GM23338 (cell line): ENCODE measurements at regions not wholly inside any gene's neighbourhood (a gene's known extent, or its start where the extent isn't known, plus 50 kb on each side); places are given as distances from the start of the nearest gene placed in this dataset.

ENCODE experiments used
- ATAC-seq: fragments of 200-7000 bp; cut with Tn5 transposase; 3 replicates; pipeline ENCODE4 v1.9.1; 2020
- DNase-seq: peaks from one replicate; pipeline ENCODE4 v3.0.0-alpha.2; 2015; ENCODE audit warnings: low spot score
- H2AFZ ChIP-seq: fragments of 200-600 bp; sonication (generic); 2 replicates; pipeline ENCODE4 v1.8.0; 2016; ENCODE audit warnings: antibody characterized with exemption, mild to moderate bottlenecking, moderate library complexity
- H3F3A ChIP-seq: fragments of 200-600 bp; sonication (generic); replicated peaks from 2 replicates; pipeline ENCODE4 v1.8.0; 2017; ENCODE audit warnings: antibody characterized with exemption, mixed run types, low read depth
- H3K27ac ChIP-seq: fragments of 200-600 bp; sonication (generic); 2 replicates; pipeline ENCODE4 v1.6.1; 2016; ENCODE audit warnings: low read depth
- H3K27me3 ChIP-seq: fragments of 200-600 bp; sonication (generic); 2 replicates; pipeline ENCODE4 v1.8.0; 2016; ENCODE audit warnings: mild to moderate bottlenecking, mixed run types, moderate library complexity; ENCODE audit not compliant: insufficient read depth
- H3K36me3 ChIP-seq: fragments of 200-600 bp; sonication (generic); 2 replicates; pipeline ENCODE4 v1.8.0; 2016; ENCODE audit warnings: mild to moderate bottlenecking; ENCODE audit not compliant: insufficient read depth
- H3K4me1 ChIP-seq: fragments of 200-600 bp; sonication (generic); 2 replicates; pipeline ENCODE4 v1.8.0; 2016; ENCODE audit warnings: mild to moderate bottlenecking, moderate library complexity; ENCODE audit not compliant: insufficient read depth
- H3K4me2 ChIP-seq: fragments of 200-600 bp; sonication (generic); 2 replicates; pipeline ENCODE4 v1.7.1; 2017; ENCODE audit warnings: mixed run types
- H3K4me3 ChIP-seq: fragments of 200-600 bp; sonication (generic); 2 replicates; pipeline ENCODE4 v1.6.1; 2016; ENCODE audit warnings: mixed run types
- H3K79me2 ChIP-seq: fragments of 200-600 bp; sonication (generic); replicated peaks from 2 replicates; pipeline ENCODE4 v1.8.0; 2017; ENCODE audit warnings: mild to moderate bottlenecking; ENCODE audit not compliant: insufficient read depth
- H3K9me2 ChIP-seq: fragments of 200-600 bp; sonication (generic); 2 replicates; pipeline ENCODE4 v1.8.0; 2017; ENCODE audit not compliant: insufficient read depth
- H4K20me1 ChIP-seq: fragments of 200-600 bp; sonication (generic); replicated peaks from 2 replicates; pipeline ENCODE4 v1.8.0; 2017; ENCODE audit warnings: mild to moderate bottlenecking; ENCODE audit not compliant: insufficient read depth
- H3K27ac Mint-ChIP-seq: 2 replicates; pipeline ENCODE4 v1.8.0; 2020; ENCODE audit warnings: inconsistent platforms, mild to moderate bottlenecking, moderate library complexity, mixed read lengths
- H3K27me3 Mint-ChIP-seq: 3 replicates; pipeline ENCODE4 v1.8.0; 2022; ENCODE audit warnings: low read depth, mild to moderate bottlenecking, moderate library complexity, mixed read lengths, inconsistent platforms; ENCODE audit not compliant: insufficient read depth, poor library complexity
- H3K36me3 Mint-ChIP-seq: 3 replicates; pipeline ENCODE4 v1.8.0; 2021; ENCODE audit warnings: low read depth, mild to moderate bottlenecking, inconsistent platforms, moderate library complexity, mixed read lengths
- H3K4me1 Mint-ChIP-seq: 3 replicates; pipeline ENCODE4 v1.8.0; 2020; ENCODE audit warnings: mild to moderate bottlenecking, inconsistent platforms, mixed read lengths
- H3K4me3 Mint-ChIP-seq: 3 replicates; pipeline ENCODE4 v1.8.0; 2021; ENCODE audit warnings: moderate library complexity, mild to moderate bottlenecking, inconsistent platforms, mixed read lengths
- H3K9me3 Mint-ChIP-seq: 3 replicates; pipeline ENCODE4 v1.8.0; 2020; ENCODE audit warnings: moderate library complexity, mild to moderate bottlenecking, inconsistent platforms, mixed read lengths
- CREB1 ChIP-seq: fragments of 250-450 bp; sonication (Bioruptor Pico); IDR thresholded peaks from 2 replicates; pipeline ENCODE4 v1.5.0; 2020; ENCODE audit warnings: low read depth, mild to moderate bottlenecking, moderate library complexity
- CTCF ChIP-seq, 2 experiments: fragments of 200-600 bp in 1 of 2; sonication (generic) in 1 of 2; conservative IDR thresholded peaks; 2 replicates each; pipeline versions ENCODE4 v1.5.1 to v1.6.1; 2016 to 2017; ENCODE audit warnings: antibody characterized with exemption in 2 of 2, low read depth in 2 of 2, mild to moderate bottlenecking in 2 of 2, moderate library complexity in 1 of 2
- EZH2 ChIP-seq: fragments of 200-600 bp; sonication (generic); IDR thresholded peaks from one replicate; pipeline ENCODE4 v1.8.0; 2017; ENCODE audit warnings: antibody characterized with exemption, mild to moderate bottlenecking, low read depth; ENCODE audit not compliant: unreplicated experiment
- EZH2phosphoT487 ChIP-seq: fragments of 200-600 bp; sonication (generic); IDR thresholded peaks from one replicate; pipeline ENCODE4 v1.8.1; 2018; ENCODE audit warnings: antibody characterized with exemption; ENCODE audit not compliant: unreplicated experiment
- JUNB ChIP-seq: IDR thresholded peaks from one replicate; pipeline ENCODE4 v1.6.1; 2016; ENCODE audit warnings: antibody characterized with exemption; ENCODE audit not compliant: unreplicated experiment
- NANOG ChIP-seq: IDR thresholded peaks from 2 replicates; pipeline ENCODE4 v1.6.1; 2016; ENCODE audit warnings: antibody characterized with exemption, borderline replicate concordance
- POLR2AphosphoS5 ChIP-seq: IDR thresholded peaks from 2 replicates; pipeline ENCODE4 v1.6.1; 2016; ENCODE audit warnings: antibody characterized with exemption, low read depth
- REST ChIP-seq: IDR thresholded peaks from one replicate; pipeline ENCODE4 v1.6.1; 2018; ENCODE audit warnings: antibody characterized with exemption; ENCODE audit not compliant: unreplicated experiment
- STAT1 ChIP-seq: IDR thresholded peaks from one replicate; pipeline ENCODE4 v1.6.1; 2016; ENCODE audit warnings: antibody characterized with exemption; ENCODE audit not compliant: unreplicated experiment
- ZNF114 ChIP-seq: fragments of 250-450 bp; sonication (Bioruptor Pico); IDR thresholded peaks from 2 replicates; pipeline ENCODE4 v1.5.0; 2020; ENCODE audit warnings: mild to moderate bottlenecking, moderate library complexity
- ZNF331 ChIP-seq: fragments of 250-450 bp; sonication (Bioruptor Pico); IDR thresholded peaks from 2 replicates; pipeline ENCODE4 v1.5.0; 2020; ENCODE audit warnings: low read depth, mild to moderate bottlenecking, moderate library complexity
- ZNF462 ChIP-seq: fragments of 250-450 bp; sonication (Bioruptor Pico); IDR thresholded peaks from 2 replicates; pipeline ENCODE4 v1.5.0; 2020; ENCODE audit warnings: mild to moderate bottlenecking, moderate library complexity
- TF ChIP-seq, protein P1 (sequence below): IDR thresholded peaks from 2 replicates; pipeline ENCODE4 v1.6.1; 2016; ENCODE audit warnings: antibody characterized with exemption

- ATAC-seq (no peak), DNase-seq (no peak)
- Histone ChIP-seq H3K4me2 (no peak overlapping the region), H4K20me1 (no peaks in the 10 kb centered on the region), H3K4me3 (no peak overlapping the region), H2AFZ (no peak overlapping the region), H3K36me3 (no peaks in the 10 kb centered on the region), H3K4me1 (peaks cover 3% of the 10 kb centered on the region; the same call in 1 of the 2 replicates), H3K79me2 (no peaks in the 10 kb centered on the region), H3K27ac (no peak overlapping the region), H3K27me3 (no peaks in the 10 kb centered on the region), H3F3A (no peaks in the 10 kb centered on the region), H3K9me2 (peaks cover 13% of the 10 kb centered on the region)
- Mint-ChIP-seq H3K27me3 (peaks cover 6% of the 10 kb centered on the region), H3K9me3 (no peaks in the 10 kb centered on the region), H3K36me3 (no peaks in the 10 kb centered on the region; the same call in 2 of the 3 replicates), H3K4me3 (no peak overlapping the region), H3K4me1 (peaks cover 9% of the 10 kb centered on the region), H3K27ac (no peak overlapping the region)
- TF ChIP-seq POLR2AphosphoS5 (no peak), NANOG (no peak), CTCF (conservative IDR thresholded peaks at IDR 0.05; ENCODE audit: low read depth in 2 of 2) (no peak), EZH2 (no peak), ZNF114 (CRISPR knock-in tag) (no peak), REST (no peak), CREB1 (CRISPR knock-in tag) (no peak), STAT1 (no peak), EZH2phosphoT487 (no peak), ZNF462 (CRISPR knock-in tag) (no peak), JUNB (no peak), ZNF331 (CRISPR knock-in tag) (no peak)
- TF ChIP-seq, protein P1, sequence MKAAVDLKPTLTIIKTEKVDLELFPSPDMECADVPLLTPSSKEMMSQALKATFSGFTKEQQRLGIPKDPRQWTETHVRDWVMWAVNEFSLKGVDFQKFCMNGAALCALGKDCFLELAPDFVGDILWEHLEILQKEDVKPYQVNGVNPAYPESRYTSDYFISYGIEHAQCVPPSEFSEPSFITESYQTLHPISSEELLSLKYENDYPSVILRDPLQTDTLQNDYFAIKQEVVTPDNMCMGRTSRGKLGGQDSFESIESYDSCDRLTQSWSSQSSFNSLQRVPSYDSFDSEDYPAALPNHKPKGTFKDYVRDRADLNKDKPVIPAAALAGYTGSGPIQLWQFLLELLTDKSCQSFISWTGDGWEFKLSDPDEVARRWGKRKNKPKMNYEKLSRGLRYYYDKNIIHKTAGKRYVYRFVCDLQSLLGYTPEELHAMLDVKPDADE: no peak
Observed at GRCh38 chr3:170638988-170639387, 53.1 kb upstream of the SLC7A14 start.
